Stimulated activated CD4-positive, alpha-beta T cell treated with anti-CD3 and anti-CD28 coated beads, Interleukin-15, amount 100 ng/mL, for 48 hours (primary cell): ENCODE measurements at regions not wholly inside any gene's neighbourhood (a gene's known extent, or its start where the extent isn't known, plus 50 kb on each side); places are given as distances from the start of the nearest gene placed in this dataset.

Experiments used
- DNase-seq, 2 donors: peaks; one replicate each; pipeline ENCODE4 v3.0.0-alpha.2; 2020; ENCODE audit warnings: low read depth in 2 of 2

- no peak for DNase-seq
Observed at GRCh38 chr5:116856271-116856670, 281.6 kb upstream of the SEMA6A start.

GRCh38 chr5:116853992-116854391, 279.4 kb upstream of the SEMA6A start:
- no peak for DNase-seq

GRCh38 chr5:116848954-116849581, 274.4 kb upstream of the SEMA6A start:
- DNase-seq: no peak

- no peak for DNase-seq
Observed at GRCh38 chr5:116847960-116848359, 273.3 kb upstream of the SEMA6A start.

GRCh38 chr5:116844015-116844414, 269.4 kb upstream of the SEMA6A start:
- no peak for DNase-seq

DNA sequence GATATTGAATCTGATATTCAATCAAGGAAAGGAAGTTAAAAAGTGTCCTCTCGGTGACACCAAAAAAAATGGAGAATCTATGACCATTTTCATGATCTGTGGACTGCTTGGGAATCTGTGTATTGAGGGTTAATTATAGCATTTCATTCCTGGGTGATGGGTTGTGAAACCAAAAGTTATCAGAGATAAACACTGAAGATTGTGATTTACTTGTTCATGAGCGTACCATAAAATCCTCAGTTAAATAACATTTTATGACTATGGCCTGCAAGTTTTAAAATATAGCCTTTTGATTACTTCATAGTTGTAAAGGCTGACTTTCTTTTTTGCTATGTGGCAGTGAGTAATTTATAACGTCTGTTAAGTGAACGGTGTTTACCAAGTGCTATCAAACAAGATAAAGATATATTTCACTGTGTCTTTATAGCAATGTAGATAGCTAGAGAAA, 267.9 kb upstream of the SEMA6A start:
- no peak for DNase-seq

GRCh38 chr5:116841734-116842133, 267.1 kb upstream of the SEMA6A start:
- DNase-seq: no peak

- no peak for DNase-seq
Observed at GRCh38 chr5:116838011-116838536, 263.5 kb upstream of the SEMA6A start.

DNA sequence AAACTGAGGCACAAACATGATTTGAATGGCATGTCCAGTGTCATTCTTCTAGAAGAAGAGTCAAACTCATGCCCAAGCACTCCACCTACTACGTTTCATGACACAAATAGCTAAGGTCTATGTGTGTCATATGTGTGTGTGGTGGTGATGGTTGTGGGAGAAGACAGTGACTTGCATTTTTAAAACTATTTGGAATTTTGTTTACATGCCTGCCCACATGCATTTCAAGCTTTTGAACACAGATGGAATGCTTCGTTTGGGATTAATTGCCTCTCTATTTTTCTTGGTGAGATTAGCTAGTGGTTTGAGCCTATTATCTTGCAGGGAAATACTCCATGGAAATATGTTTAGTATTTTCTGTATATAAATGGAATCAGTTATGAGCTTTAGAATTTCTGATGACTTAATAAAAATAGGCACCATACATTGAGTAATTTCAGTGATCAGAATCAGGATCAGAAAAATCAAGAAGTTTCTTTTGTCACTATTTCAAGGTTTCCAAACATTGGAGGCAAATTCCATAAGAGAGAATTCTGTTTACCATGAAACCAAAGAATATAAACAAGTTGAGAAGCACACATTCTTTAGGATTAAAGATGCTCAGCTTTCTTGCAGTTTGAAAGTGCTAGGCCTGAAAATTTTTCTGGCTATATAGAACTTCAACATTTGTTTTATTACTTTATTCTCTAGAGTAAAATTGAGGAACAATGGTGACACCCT, 260.3 kb upstream of the SEMA6A start:
- DNase-seq: no peak

DNA sequence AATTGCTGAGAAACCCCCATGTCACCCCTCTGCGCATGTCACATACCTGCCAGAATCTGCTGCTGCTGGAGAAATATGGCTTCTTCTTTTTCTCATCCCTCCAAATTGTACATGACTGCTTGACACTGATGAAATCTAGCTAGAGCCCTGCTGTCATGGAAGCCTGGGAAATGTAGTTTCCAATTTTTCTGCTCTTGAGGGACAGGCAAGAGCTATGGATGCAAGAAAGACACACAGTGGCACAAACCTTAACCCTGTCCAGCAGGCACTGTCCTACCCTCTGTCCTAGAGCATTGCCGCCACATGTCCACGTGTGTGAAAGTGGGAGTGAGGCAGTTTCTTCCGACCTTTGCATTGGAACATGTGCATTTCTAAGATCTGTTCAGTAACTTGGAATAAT, 255.5 kb upstream of the SEMA6A start:
- DNase-seq: no peak

- no peak for DNase-seq
Observed at GRCh38 chr5:116827078-116827477, 252.5 kb upstream of the SEMA6A start.

GRCh38 chr5:116825486-116825885, 250.9 kb upstream of the SEMA6A start:
- DNase-seq: no peak

DNA sequence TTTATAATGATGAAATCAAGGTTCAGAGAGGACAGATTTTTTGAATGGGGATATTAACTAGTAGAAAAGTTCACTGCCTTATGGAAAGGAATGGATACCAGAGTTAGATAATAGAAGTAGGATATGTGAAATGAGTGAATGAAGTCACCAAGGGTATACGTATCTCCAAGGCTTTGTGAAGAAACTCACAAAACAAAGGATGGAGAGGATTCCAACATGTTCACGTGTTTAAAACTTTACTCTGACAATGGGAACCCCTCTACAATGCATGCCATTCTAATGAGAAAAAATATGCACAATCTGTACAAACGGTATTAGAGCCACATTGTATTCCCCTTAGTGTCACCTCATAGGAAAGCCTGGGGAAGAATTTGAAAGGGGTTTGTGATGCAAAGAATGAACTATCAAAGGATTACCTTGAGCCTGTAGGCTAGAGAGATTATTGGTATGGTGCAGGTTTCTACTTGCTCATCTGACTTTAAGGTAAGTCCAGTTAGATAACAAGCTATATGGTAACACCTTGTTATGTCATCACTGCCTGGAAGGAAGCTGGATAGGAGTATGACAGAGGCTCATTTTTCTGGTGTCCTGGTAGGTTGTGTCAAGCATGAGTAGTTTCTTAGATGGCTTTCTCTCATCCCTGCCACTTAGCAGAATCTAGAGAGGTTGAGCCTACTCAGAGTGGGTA, 250.3 kb upstream of the SEMA6A start:
- DNase-seq: no peak

DNA sequence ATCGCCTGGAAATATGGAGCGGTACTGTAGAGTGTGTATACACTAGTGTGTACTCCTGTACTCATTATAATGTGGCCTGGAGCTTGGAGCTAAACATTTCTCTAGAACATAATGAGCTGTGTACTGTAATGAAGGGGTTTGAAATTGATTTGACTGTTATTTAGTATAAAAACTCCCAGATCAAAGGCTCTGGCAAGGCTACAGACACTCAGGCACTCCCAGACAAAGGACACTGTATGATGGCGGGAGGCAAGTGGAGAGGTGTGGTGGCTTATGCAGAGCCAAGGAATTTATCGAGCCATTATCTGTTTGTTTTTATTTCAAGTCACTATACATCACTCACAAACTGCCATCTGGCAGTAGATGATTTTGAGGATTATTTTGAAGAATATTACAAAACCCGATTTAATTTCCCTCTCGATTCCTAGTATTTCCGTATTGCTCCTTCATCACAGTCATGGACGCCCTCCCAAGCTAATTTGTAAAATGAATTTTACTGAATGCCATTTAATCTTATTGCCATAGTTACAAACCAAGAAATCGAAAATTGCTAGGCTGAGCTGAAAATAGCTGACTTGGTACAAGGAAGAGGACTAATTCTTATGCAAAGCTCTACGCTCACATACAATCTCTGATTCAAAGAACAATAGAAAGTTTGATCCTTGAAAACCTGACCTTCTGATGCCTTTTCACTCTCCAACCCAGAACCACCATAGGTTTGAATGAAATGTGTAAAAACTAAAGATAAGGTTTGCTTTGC, 240.2 kb upstream of the SEMA6A start:
- no peak for DNase-seq

GRCh38 chr5:116813906-116814305, 239.3 kb upstream of the SEMA6A start:
- no peak for DNase-seq

DNA sequence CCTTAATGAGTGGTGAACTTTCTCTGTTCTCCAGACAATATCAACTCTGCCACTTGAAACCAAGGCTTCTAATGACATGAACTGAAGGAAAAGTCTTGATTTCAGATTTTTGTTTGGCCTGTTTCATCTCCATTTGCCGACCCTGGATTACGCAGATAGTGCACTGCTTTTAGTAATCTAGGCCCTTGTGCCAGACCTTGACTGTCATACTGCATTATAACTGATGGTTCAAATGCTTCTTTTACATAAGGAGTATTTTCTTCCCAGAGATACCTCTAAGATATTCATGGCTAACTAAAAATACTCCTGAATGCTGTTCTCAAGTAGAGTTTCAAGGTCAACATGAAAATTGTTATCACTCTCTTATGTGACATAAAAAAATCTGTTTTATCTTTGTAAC, 238.7 kb upstream of the SEMA6A start:
- DNase-seq: no peak

GRCh38 chr5:116810951-116811350, 236.3 kb upstream of the SEMA6A start:
- no peak for DNase-seq

DNA sequence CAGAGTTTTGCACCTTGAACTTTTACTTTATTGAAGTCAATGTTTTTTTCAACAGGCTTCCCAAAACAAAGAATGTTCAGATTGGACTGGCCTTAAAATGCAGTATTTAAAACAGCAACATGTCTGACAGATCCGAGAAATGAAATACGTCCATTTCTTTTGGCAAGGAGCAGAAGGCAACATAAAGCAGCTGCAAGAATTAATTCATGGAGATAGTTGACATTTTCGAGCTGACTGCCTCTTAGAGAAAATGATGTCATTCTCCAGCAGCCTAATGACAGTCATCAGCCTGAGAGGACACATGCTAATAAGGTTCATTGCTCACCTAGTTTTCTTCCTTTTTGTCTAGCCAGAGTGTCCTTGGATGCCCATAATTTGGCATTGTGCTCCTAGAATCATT, 232.2 kb upstream of the SEMA6A start:
- no peak for DNase-seq

- DNase-seq: no peak
Observed at GRCh38 chr5:116799401-116799800, 224.8 kb upstream of the SEMA6A start.

DNA sequence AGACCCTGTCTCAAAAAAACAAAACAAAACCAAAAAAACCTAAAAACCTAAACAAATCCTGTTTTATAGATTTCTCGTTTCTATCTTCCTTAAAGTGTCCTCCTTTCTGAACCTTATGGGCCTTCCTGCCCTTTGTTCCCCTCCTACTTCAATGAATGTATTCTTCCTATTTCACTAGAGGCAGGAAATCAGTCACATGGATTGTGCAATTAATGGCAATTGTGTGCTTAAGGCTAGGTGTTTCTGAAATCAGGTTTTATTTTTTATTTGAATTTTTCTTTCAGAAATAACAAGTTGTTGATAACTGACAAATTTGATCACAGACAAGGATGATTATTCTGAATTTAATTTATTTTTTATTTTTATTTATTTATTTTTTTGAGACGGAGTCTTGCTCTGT, 220.6 kb upstream of the SEMA6A start:
- DNase-seq: no peak

DNA sequence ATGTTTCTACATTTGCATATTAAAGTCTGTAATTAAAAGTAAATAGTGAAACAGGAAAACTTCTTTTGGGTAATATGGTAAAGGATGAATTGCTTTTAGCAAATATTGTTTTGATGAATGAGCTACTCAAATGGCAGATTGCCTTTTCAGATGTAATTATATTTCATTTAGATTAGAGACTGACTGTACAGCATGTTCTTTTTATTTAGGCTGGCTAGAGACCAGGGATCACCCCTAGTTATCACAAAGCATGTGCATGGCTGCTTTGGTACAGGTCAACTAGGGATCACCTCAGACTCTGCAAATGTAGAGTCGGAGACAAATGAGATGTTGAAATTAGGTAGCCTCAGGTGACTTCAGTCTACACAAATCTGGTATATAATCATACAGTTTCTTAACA, 214.9 kb upstream of the SEMA6A start:
- no peak for DNase-seq

- no peak for DNase-seq
Observed at GRCh38 chr5:116788851-116789403, 214.3 kb upstream of the SEMA6A start.
